ENCODE measurements at regions not wholly inside any gene's neighbourhood (a gene's known extent, or its start where the extent isn't known, plus 50 kb on each side); places are given as distances from the start of the nearest gene placed in this dataset.

- TF ChIP-seq, protein P1, sequence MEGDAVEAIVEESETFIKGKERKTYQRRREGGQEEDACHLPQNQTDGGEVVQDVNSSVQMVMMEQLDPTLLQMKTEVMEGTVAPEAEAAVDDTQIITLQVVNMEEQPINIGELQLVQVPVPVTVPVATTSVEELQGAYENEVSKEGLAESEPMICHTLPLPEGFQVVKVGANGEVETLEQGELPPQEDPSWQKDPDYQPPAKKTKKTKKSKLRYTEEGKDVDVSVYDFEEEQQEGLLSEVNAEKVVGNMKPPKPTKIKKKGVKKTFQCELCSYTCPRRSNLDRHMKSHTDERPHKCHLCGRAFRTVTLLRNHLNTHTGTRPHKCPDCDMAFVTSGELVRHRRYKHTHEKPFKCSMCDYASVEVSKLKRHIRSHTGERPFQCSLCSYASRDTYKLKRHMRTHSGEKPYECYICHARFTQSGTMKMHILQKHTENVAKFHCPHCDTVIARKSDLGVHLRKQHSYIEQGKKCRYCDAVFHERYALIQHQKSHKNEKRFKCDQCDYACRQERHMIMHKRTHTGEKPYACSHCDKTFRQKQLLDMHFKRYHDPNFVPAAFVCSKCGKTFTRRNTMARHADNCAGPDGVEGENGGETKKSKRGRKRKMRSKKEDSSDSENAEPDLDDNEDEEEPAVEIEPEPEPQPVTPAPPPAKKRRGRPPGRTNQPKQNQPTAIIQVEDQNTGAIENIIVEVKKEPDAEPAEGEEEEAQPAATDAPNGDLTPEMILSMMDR (conservative IDR thresholded peaks at IDR 0.05; ENCODE audit: low read depth in 2 of 2) = no peak
- TF ChIP-seq JUNB (IDR thresholded peaks at IDR 0.05; ENCODE audit: unreplicated experiment) (no peak), EZH2phosphoT487 (IDR thresholded peaks at IDR 0.05; ENCODE audit: unreplicated experiment) (no peak), EZH2 (IDR thresholded peaks at IDR 0.05; ENCODE audit: low read depth, unreplicated experiment) (no peak), ZNF462 (CRISPR knock-in tag; IDR thresholded peaks at IDR 0.05) (no peak)
Measured at GRCh38 chr22:48570912-48571311, 1256.8 kb downstream of the BRD1 start.

All from GM23338 (cell line).